Fibroblast of skin of right quadriceps (primary cell): ENCODE measurements at regions not wholly inside any gene's neighbourhood (a gene's known extent, or its start where the extent isn't known, plus 50 kb on each side); places are given as distances from the start of the nearest gene placed in this dataset.
"Not testable (repeated sequence)": the region's sequence is repeated elsewhere in the genome, so short reads cannot be mapped to it uniquely, and the experiment has no call there.

Experiments used
- DNase-seq: peaks from one replicate; pipeline ENCODE4 v3.0.0-alpha.2; 2013

- no peak for DNase-seq
Observed at GRCh38 chr5:163022582-163023128, 414.7 kb upstream of the CCNG1 start.

DNA sequence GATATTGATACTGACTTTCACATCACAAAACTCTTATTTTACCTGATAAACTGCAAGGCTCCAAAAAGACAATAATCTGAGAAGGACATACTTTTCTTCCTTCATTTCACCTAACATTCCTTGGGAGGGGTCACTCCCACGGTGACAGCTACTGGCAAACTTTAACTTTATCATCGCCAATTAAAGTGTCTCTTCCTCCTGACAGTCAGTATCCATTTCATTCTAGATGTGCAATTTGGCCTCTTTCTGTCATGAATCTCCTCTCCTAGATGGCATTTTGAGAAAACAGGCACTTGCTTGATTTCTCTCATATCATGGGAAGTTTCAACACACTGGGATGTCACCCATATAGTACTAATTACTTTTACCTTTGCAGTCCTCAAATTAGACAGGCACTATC is 413.5 kb upstream of the CCNG1 start:
- DNase-seq, result no peak

GRCh38 chr5:163024936-163025335 is 412.5 kb upstream of the CCNG1 start:
- DNase-seq, result no peak

DNA sequence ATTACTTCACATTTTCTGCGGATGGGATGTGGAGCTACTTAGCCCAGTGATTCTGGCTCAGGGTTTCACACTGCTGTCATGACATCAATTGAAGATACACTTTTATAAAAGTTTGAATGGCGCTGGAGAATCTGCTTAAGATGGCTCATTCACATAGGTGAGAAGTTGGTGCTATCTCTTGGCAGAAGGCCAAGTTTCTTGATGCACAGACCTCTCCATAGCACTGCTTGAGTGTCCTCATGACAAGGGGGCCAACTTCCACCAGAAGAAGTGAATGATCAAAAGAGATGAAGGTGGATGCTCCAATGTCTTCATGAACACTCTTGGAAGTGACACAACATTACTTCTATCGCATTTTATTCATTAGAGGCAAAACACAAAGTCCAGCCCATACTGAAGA is 403.7 kb upstream of the CCNG1 start:
- DNase-seq, result no peak

DNA sequence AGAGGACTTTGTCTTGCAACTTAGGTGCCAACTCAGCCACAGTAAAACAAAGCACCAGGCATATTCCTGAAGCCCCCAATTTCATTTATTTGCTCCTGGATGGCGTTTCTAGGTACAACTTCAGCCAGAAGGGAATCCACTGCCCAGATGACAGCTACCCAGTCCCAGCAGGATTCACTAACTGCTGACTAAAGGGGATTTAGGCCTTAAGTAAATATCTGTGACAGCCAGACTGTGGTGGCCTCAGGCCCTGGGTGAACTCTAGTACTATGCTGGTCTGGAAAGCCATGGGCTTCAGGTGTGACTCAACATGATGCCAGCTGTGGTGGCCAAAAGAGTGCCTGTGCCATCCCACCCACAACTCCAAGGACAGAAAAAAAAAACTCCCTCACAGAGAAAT is 396.1 kb upstream of the CCNG1 start:
- DNase-seq, result no peak

GRCh38 chr5:163079618-163080017 is 357.8 kb upstream of the CCNG1 start:
- no peak for DNase-seq

DNA sequence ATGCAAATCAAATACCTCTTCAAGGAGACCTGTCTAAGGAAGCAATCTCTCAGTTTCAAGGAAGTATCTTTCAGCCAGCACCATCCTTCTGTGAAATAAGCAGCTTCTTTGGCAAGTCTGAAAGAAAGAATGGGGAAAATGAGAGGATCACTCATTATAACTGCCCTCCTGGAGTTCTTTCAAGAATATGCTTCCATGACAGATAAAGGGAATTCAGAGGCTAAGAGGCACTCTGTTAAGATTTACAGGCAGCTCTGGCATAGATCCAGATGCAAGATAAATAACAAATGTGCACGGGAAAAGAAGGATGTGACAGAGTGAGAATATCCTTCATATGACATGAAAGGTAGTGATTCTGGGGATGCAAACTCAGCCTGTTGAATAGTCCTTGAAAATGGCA is 348.2 kb upstream of the CCNG1 start:
- DNase-seq, result no peak

- DNase-seq, result no peak
Observed at GRCh38 chr5:163089926-163090325, 347.5 kb upstream of the CCNG1 start.

- DNase-seq, result no peak
Observed at GRCh38 chr5:163094492-163095180, 342.8 kb upstream of the CCNG1 start.

GRCh38 chr5:163104464-163104863 is 332.9 kb upstream of the CCNG1 start:
- no peak for DNase-seq

DNA sequence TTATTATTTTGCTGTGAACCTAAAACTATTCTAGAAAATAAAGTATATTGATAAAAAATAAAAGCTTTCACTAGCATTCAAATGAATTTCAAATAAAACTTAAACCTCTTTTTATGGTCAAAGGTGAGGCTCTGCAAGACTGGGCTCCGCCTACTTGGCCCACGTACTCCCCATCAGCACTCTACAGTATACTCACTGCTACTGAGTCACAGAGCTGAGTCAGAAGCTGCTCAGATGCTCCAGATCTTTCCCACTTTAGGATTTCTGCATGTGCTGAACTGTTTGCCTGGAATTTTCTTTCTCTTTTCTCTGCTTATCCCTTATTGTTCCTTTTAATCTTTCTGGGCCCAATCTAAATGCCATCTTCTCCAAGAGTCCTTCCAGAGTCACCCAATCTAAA is 331.9 kb upstream of the CCNG1 start:
- DNase-seq, result peak; percentile 50

DNA sequence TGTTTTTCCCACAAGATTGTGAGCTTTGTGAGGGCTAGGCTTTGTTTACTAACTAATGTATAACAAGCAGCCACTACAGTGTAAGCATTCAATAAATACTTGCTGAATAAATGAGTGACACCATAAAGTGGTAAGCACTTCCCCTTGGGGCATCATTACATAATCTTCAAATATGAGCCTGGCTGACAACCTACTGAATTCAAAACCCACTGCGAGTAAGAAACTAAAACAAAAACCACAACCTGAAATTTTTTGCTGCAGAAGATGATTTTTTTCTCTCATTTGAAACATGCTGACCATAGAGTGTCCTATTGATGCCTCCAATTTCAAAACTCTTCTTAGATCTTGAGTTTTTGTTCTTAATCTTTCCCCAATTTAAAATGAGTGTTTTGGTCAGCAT is 331.3 kb upstream of the CCNG1 start:
- no peak for DNase-seq

DNA sequence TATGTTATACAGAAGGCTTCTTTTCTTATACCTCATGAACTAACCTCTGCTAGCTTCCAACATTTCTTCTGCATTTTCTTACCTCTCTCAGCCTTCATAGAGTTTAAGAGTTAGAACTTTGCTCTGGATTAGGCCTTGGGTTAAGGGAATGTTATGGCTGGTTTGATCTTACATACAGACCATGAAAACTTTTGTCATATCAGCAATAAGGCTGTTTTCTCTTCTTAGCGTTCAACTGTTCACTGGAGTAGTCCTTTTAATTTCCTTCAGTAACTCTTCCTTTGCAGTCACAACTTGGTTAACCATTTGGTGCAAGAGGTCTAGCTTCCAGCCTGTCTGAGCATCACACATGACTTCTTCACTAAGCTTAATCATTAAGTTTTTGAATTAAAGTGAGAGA is 329.0 kb upstream of the CCNG1 start:
- DNase-seq, result no peak

DNA sequence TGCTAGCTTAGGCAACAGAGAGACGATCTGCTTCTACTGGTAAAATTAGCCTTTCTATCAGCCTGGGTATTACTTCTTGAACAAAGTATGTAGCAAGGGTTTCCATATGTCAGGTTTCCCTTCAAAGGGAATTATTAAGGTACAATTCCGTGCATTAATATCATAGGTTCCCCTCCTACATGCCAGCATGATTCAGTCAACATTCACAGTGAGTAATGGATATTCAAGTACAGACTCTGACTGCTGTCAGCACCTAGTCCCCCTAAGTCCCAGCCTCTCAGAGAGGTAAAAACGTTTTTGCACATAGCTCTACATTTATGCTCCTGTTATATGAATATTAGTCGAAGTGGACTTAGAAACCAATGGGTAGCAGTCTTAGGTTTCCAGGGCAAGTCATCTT is 322.4 kb upstream of the CCNG1 start:
- no peak for DNase-seq

DNA sequence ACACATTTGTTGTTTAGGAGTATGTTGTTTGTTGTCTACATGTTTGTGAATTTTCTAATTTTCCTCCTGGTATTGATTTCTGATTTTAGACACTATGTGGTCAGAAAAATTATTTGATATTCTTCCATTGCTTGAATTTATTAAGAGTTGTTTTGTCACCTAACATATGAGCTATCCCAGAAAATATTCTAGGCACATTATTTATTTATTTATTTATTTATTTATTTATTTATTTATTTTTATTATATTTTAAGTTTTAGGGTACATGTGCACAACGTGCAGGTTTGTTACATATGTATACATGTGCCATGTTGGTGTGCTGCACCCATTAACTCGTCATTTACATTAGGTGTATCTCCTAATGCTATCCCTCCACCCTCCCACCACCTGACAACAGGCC is 320.8 kb upstream of the CCNG1 start:
- DNase-seq, result not testable (repeated sequence)

- no peak for DNase-seq
Observed at GRCh38 chr5:163134061-163134460, 303.3 kb upstream of the CCNG1 start.

DNA sequence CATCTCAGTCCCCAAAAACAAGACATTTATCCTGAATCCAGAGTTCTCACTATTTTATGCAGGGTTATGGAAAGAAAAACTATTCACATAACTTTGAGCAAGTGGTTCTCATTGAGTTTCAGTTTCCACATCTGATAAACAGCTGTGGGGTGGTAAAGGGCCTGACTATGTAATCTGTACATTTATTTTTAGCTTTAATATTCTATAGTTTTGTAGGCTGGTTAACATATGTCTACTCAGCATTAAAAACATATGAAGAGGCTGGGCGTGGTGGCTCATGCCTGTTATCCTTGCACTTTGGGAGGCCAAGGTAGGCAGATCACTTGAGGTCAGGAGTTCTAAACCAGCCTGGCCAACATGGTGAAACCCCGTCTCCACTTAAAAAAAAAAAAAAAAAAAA is 301.5 kb upstream of the CCNG1 start:
- no peak for DNase-seq

DNA sequence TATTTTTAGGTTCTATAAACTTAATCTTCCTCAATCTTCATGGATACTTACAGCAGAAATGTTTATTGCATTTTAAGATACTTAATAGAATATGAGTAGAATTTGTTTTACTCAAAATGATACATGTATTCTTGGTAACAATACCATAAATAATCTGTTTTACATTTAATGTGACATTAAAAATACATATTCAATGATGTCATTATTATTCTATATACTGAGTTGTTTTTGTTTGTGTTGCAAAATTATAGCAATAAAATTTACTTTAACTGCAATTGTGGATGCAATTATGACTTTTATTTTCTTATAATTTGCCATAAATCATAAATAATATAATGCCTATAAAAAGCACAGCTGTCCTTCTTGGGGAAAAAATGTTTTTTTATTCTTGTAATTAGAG is 275.9 kb upstream of the CCNG1 start:
- no peak for DNase-seq

DNA sequence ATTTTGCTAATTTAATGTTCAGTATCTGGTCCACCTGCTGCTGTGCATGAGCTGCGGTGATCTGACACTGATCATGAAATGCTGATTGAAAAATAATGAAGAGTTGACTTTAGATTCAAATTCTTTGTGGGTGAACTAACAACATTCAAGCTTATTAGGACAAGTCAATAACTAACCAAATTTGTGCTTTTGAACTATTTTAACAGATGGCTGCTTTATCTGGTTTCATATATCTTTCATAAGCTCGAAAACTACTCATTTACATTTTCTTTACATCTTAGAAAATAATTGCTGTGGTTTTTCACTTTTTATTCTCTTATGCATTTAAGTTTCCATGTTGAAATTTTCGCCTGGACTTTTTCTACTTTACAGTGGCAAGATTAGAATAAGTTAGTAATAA is 274.8 kb upstream of the CCNG1 start:
- no peak for DNase-seq

DNA sequence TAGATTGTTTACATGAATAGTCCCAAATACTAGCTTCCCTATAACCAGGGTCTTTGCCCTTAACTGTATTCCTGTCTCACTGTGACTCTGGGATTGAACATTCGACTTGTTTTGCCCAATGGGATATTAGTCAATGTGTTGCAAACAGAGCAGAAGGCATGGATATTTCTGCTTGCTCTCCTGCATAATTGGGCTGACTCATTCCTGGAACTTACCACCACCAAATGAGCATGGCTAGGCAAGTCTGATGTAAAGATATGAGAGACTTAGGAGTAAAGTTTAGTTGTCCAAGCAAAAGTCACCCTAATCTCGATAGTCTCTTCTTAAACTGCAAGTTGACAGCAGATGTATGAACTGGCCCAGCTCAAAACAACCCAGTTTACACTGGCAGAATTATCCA is 273.5 kb upstream of the CCNG1 start:
- no peak for DNase-seq

DNA sequence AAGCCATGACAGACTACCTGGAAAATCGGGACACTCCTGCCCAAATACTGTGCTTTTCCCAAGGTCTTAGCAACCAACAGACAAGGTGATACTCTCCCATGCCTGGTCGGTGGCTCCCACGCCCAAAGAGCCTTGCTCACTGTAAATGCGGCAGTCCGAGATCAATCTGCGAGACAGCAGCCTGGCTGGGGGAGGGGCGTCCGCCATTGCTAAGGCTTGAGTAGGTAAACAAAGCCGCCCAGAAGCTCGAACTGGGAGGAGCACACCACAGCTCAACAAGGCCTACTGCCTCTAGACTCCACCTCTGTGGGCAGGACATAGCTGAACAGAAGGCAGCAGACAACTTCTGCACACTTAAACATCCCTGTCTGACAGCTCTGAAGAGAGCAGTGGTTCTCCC is 272.1 kb upstream of the CCNG1 start:
- DNase-seq, result no peak

DNA sequence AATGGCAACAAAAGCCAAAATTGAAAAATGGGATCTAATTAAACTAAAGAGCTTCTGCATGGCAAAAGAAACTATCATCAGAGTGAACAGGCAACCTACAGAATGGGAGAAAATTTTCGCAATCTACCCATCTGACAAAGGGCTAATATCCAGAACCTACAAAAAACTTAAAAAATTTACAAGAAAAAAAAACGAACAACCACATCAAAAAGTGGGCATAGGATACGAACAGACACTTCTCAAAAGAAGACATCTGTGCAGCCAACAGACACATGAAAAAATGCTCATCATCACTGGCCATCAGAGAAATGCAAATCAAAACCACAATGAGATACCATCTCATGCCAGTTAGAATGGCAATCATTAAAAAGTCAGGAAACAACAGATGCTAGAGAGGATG is 267.2 kb upstream of the CCNG1 start:
- DNase-seq, result not testable (repeated sequence)

- no peak for DNase-seq
Observed at GRCh38 chr5:163172540-163173338, 264.7 kb upstream of the CCNG1 start.

GRCh38 chr5:163177971-163178370 is 259.4 kb upstream of the CCNG1 start:
- no peak for DNase-seq
